H1 (cell line): ENCODE measurements at regions not wholly inside any gene's neighbourhood (a gene's known extent, or its start where the extent isn't known, plus 50 kb on each side); places are given as distances from the start of the nearest gene placed in this dataset.

ENCODE experiments used
- CTCF ChIA-PET: fragments of 300-600 bp; sonication (Branson Sonifier 250); formaldehyde crosslinking; loops from one replicate; lab custom pipeline; 2021; ENCODE audit not compliant: partially characterized antibody; lab: Charles Lee
- POLR2A ChIA-PET: fragments of 300-600 bp; sonication (Branson Sonifier 250); formaldehyde crosslinking; loops from one replicate; lab custom pipeline; 2021; ENCODE audit warnings: inconsistent platforms; ENCODE audit not compliant: partially characterized antibody; lab: Charles Lee
- DNase-seq, 2 experiments: peaks; one replicate each; pipeline versions ENCODE4 v3.0.0 to v3.0.0-alpha.2; 2010 to 2022; ENCODE audit warnings: low spot score in 2 of 2, low read depth in 1 of 2, mixed read lengths in 1 of 2
- FAIRE-seq: peaks from 2 replicates; lab custom pipeline; 2011; peaks lifted over from hg19 to GRCh38; lab: Jason Lieb, UNC
- H2AFZ ChIP-seq: 2 replicates; pipeline ENCODE4 v1.8.1; 2012; ENCODE audit warnings: low read length, inconsistent platforms
- H2AK5ac ChIP-seq: 2 replicates; pipeline ENCODE4 v1.6.1; 2013; ENCODE audit warnings: low read depth, low read length
- H2BK120ac ChIP-seq: replicated peaks from 2 replicates; pipeline ENCODE3; 2013; ENCODE audit warnings: low read depth, low read length, inconsistent platforms
- H2BK12ac ChIP-seq: 2 replicates; pipeline ENCODE4 v1.6.1; 2013; ENCODE audit warnings: low read depth, low read length
- H2BK15ac ChIP-seq: 2 replicates; pipeline ENCODE4 v1.6.1; 2013; ENCODE audit warnings: low read length
- H2BK20ac ChIP-seq: 2 replicates; pipeline ENCODE4 v1.6.1; 2013; ENCODE audit warnings: low read length
- H2BK5ac ChIP-seq: 2 replicates; pipeline ENCODE4 v1.6.1; 2013; ENCODE audit warnings: low read depth, low read length
- H3K14ac ChIP-seq: 2 replicates; pipeline ENCODE4 v1.6.1; 2013; ENCODE audit warnings: inconsistent platforms; ENCODE audit not compliant: insufficient read length
- H3K18ac ChIP-seq: 2 replicates; pipeline ENCODE4 v1.6.1; 2013; ENCODE audit warnings: low read length; ENCODE audit errors: extremely low read depth
- H3K23ac ChIP-seq: 2 replicates; pipeline ENCODE4 v1.6.1; 2013; ENCODE audit warnings: inconsistent platforms; ENCODE audit not compliant: insufficient read length
- H3K23me2 ChIP-seq: 2 replicates; pipeline ENCODE4 v1.6.1; 2013; ENCODE audit warnings: low read depth, low read length
- H3K27ac ChIP-seq: 2 replicates; pipeline ENCODE4 v1.6.1; 2011; ENCODE audit warnings: low read depth, low read length, inconsistent platforms
- H3K27me3 ChIP-seq, 4 experiments: replicated peaks in 1 of 4; 1 replicate in 1 of 4; 2 replicates in 3 of 4; pipeline versions ENCODE4 v1.6.1 to v1.8.1; 2011 to 2013; ENCODE audit warnings: low read length in 3 of 4, mild to moderate bottlenecking in 3 of 4, inconsistent platforms in 2 of 4, mixed read lengths in 2 of 4, moderate library complexity in 1 of 4; ENCODE audit not compliant: control insufficient read depth in 3 of 4, insufficient read depth in 3 of 4; ENCODE audit errors: extremely low read depth in 1 of 4
- H3K36me3 ChIP-seq, 4 experiments: 2 replicates each; pipeline versions ENCODE4 v1.6.1 to v1.8.1; 2011 to 2013; ENCODE audit warnings: mild to moderate bottlenecking in 4 of 4, low read length in 3 of 4, moderate library complexity in 2 of 4, control low read depth in 1 of 4, inconsistent platforms in 1 of 4; ENCODE audit not compliant: insufficient read depth in 4 of 4, control insufficient read depth in 2 of 4
- H3K4ac ChIP-seq: replicated peaks from 2 replicates; pipeline ENCODE3; 2013; ENCODE audit warnings: low read length, low read depth, mixed read lengths, inconsistent platforms; ENCODE audit not compliant: insufficient read length
- H3K4me1 ChIP-seq, 4 experiments: replicated peaks in 1 of 4; 1 replicate in 1 of 4; 2 replicates in 3 of 4; pipeline versions ENCODE4 v1.6.1 to v1.8.1; 2011 to 2013; ENCODE audit warnings: low read length in 3 of 4, inconsistent platforms in 2 of 4, mixed read lengths in 1 of 4; ENCODE audit not compliant: insufficient read depth in 4 of 4, control insufficient read depth in 3 of 4
- H3K4me2 ChIP-seq, 2 experiments: 2 replicates each; pipeline versions ENCODE4 v1.6.1 to v1.8.1; 2011 to 2013; ENCODE audit warnings: low read depth in 2 of 2, low read length in 2 of 2, control low read depth in 1 of 2, inconsistent platforms in 1 of 2, mild to moderate bottlenecking in 1 of 2; ENCODE audit not compliant: insufficient read depth in 1 of 2
- H3K4me3 ChIP-seq, 4 experiments: fragments of 200-600, 300-600 bp in 1 of 4; sonication (generic), shearing (Covaris generic), sonication (Bioruptor Twin) in 1 of 4; 2 replicates each; pipeline versions ENCODE4 v1.5.1 to v1.8.1; 2011 to 2016; ENCODE audit warnings: low read length in 4 of 4, low read depth in 3 of 4, control low read depth in 2 of 4, inconsistent platforms in 2 of 4, mild to moderate bottlenecking in 2 of 4, mixed read lengths in 1 of 4, moderate library complexity in 1 of 4; ENCODE audit not compliant: insufficient read depth in 2 of 4; ENCODE audit errors: extremely low read depth in 1 of 4
- H3K56ac ChIP-seq: replicated peaks from 2 replicates; pipeline ENCODE3; 2013; ENCODE audit warnings: low read depth, mild to moderate bottlenecking, mixed read lengths, low read length, inconsistent platforms; ENCODE audit not compliant: insufficient read length
- H3K79me1 ChIP-seq: 2 replicates; pipeline ENCODE4 v1.6.1; 2013; ENCODE audit warnings: low read depth, low read length, control low read depth
- H3K79me2 ChIP-seq, 2 experiments: 2 replicates each; pipeline versions ENCODE4 v1.6.1 to v1.8.1; 2012 to 2013; ENCODE audit warnings: low read length in 2 of 2, mild to moderate bottlenecking in 2 of 2, inconsistent platforms in 1 of 2; ENCODE audit not compliant: insufficient read depth in 2 of 2, control insufficient read depth in 1 of 2
- H3K9ac ChIP-seq, 4 experiments: replicated peaks in 1 of 4; 1 replicate in 1 of 4; 2 replicates in 3 of 4; pipeline versions ENCODE4 v1.6.1 to v1.8.1; 2011 to 2013; ENCODE audit warnings: low read depth in 3 of 4, low read length in 3 of 4, control low read depth in 2 of 4, mild to moderate bottlenecking in 2 of 4, moderate library complexity in 2 of 4, inconsistent platforms in 1 of 4; ENCODE audit errors: extremely low read depth in 1 of 4
- H3K9me3 ChIP-seq, 2 experiments: 2 replicates each; pipeline versions ENCODE4 v1.6.1 to v1.8.1; 2012 to 2013; ENCODE audit warnings: mild to moderate bottlenecking in 2 of 2, moderate library complexity in 2 of 2, control low read depth in 1 of 2, inconsistent platforms in 1 of 2, low read depth in 1 of 2, low read length in 1 of 2, mixed read lengths in 1 of 2; ENCODE audit not compliant: insufficient read depth in 2 of 2
- H4K20me1 ChIP-seq, 2 experiments: replicated peaks in 1 of 2; 2 replicates each; pipeline versions ENCODE3 to v1.8.1; 2011 to 2013; ENCODE audit warnings: inconsistent platforms in 2 of 2, low read length in 2 of 2, mild to moderate bottlenecking in 1 of 2; ENCODE audit not compliant: insufficient read depth in 2 of 2, control insufficient read depth in 1 of 2
- H4K5ac ChIP-seq: 2 replicates; pipeline ENCODE4 v1.6.1; 2013; ENCODE audit warnings: low read length, low read depth, mixed read lengths, inconsistent platforms; ENCODE audit not compliant: insufficient read length
- H4K8ac ChIP-seq: 2 replicates; pipeline ENCODE4 v1.8.0; 2013; ENCODE audit warnings: mild to moderate bottlenecking, moderate library complexity, low read length, inconsistent platforms; ENCODE audit not compliant: insufficient read depth; ENCODE audit errors: extremely low read depth
- H4K91ac ChIP-seq: replicated peaks from 2 replicates; pipeline ENCODE3; 2013; ENCODE audit warnings: low read length, mixed read lengths, inconsistent platforms; ENCODE audit not compliant: insufficient read length
- BCL11A ChIP-seq, 2 experiments: IDR thresholded peaks; one replicate each; pipeline ENCODE4 v1.6.1; 2011; ENCODE audit warnings: low read depth in 2 of 2, low read length in 2 of 2, mild to moderate bottlenecking in 2 of 2
- CHD1 ChIP-seq: IDR thresholded peaks from 2 replicates; pipeline ENCODE4 v1.6.1; 2012; ENCODE audit warnings: low read depth, low read length, improper control_type of control experiment
- JUN ChIP-seq: IDR thresholded peaks from 2 replicates; pipeline ENCODE4 v1.6.1; 2011; ENCODE audit warnings: low read depth, mild to moderate bottlenecking, improper control_type of control experiment, low read length
- JUND ChIP-seq: IDR thresholded peaks from 2 replicates; pipeline ENCODE4 v1.6.1; 2011; ENCODE audit warnings: mild to moderate bottlenecking, improper control_type of control experiment, low read length
- ZNF274 ChIP-seq: IDR thresholded peaks from 2 replicates; pipeline ENCODE4 v1.7.0; 2012; ENCODE audit warnings: low read length, borderline replicate concordance; ENCODE audit errors: extremely low read depth
- WGBS, 2 experiments: shearing (Covaris generic) in 1 of 2; methylation state at CpG; one replicate each; pipeline versions ENCODE4 v1.1.6 to v1.1.7; 2013 to 2015; ENCODE audit warnings: low lambda C conversion rate in 2 of 2, mixed read lengths in 2 of 2, inconsistent platforms in 1 of 2, low coverage in 1 of 2, missing lambda C conversion rate in 1 of 2; ENCODE audit not compliant: insufficient replicate concordance in 2 of 2, insufficient coverage in 1 of 2, insufficient read length in 1 of 2; ENCODE audit errors: extremely low coverage in 1 of 2, missing lambda C conversion rate in 1 of 2; 5-methylcytosine and 5-hydroxymethylcytosine counted together
- TF ChIP-seq, protein P1 (sequence below): IDR thresholded peaks from 2 replicates; pipeline ENCODE4 v1.6.1; 2012; ENCODE audit warnings: inconsistent platforms

GRCh38 chr2:217725409-217725808 is 277.4 kb downstream of the TNS1 start:
- Histone ChIP-seq H4K8ac (no peak overlapping the region), H2AK5ac (no peak overlapping the region), H3K4ac (no peak overlapping the region), H3K9ac (no peak overlapping the region), H3K23me2 (no peaks in the 10 kb centered on the region), H2BK120ac (no peak overlapping the region), H2AFZ (no peak overlapping the region), H3K14ac (no peak overlapping the region), H3K4me1 (no peaks in the 10 kb centered on the region), H3K79me1 (no peaks in the 10 kb centered on the region), H3K27me3 (no peaks in the 10 kb centered on the region), H3K56ac (no peak overlapping the region), H2BK20ac (no peak overlapping the region), H3K79me2 (no peaks in the 10 kb centered on the region), H4K91ac (no peak overlapping the region), H3K18ac (no peak overlapping the region), H4K5ac (no peak overlapping the region), H3K4me3 (no peak overlapping the region), H3K36me3 (no peaks in the 10 kb centered on the region), H2BK5ac (no peak overlapping the region), H3K23ac (no peak overlapping the region), H3K27ac (no peak overlapping the region), H2BK12ac (no peak overlapping the region), H2BK15ac (no peak overlapping the region), H3K9me3 (0 out of 4 replicates have a peak, but pooled peaks cover 0 to 5% of the 10 kb centered on the region in 2 experiments), H4K20me1 (no peaks in the 10 kb centered on the region), H3K4me2 (no peak overlapping the region)
- DNase-seq = no peak
- ChIA-PET CTCF (interaction anchor here (0.9 to 1.3 kb wide), 3 partner anchors 13 to 50 kb away, joined by 3 to 5 read pairs (median 3); no protein-coding TSS in a partner anchor), POLR2A (no interaction called here)
- no peak for FAIRE-seq
- 92% methylated on average over 4 of the region's 4 CpGs; no CpG with 5 or more reads in 1 of the 2 experiments for WGBS, 2 experiments
- TF ChIP-seq, protein P1, sequence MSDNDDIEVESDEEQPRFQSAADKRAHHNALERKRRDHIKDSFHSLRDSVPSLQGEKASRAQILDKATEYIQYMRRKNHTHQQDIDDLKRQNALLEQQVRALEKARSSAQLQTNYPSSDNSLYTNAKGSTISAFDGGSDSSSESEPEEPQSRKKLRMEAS = no peak
- TF ChIP-seq ZNF274 (no peak), JUN (no peak), BCL11A (IDR thresholded peaks at IDR 0.05; ENCODE audit: low read depth in 2 of 2, low read length in 2 of 2) (no peak), JUND (no peak), CHD1 (no peak)
